SK-N-SH treated with all-trans-retinoic acid at 6 μM for 48 hours (cell line): ENCODE measurements at regions not wholly inside any gene's neighbourhood (a gene's known extent, or its start where the extent isn't known, plus 50 kb on each side); places are given as distances from the start of the nearest gene placed in this dataset.

ENCODE experiments used
- ARNTL ChIP-seq: fragments of 450-650 bp; formaldehyde crosslinking; IDR thresholded peaks from 2 replicates; pipeline ENCODE4 v1.5.0; 2020; ENCODE audit warnings: low read depth, mild to moderate bottlenecking, moderate library complexity, borderline replicate concordance
- GLIS3 ChIP-seq: fragments of 250-450 bp; sonication (Bioruptor Pico); IDR thresholded peaks from 2 replicates; pipeline ENCODE4 v1.5.0; 2020; ENCODE audit warnings: mild to moderate bottlenecking, moderate library complexity
- RARB ChIP-seq: fragments of 250-450 bp; sonication (Bioruptor Pico); IDR thresholded peaks from 2 replicates; pipeline ENCODE4 v1.8.0; 2021; ENCODE audit warnings: mild to moderate bottlenecking, moderate library complexity
- SNAI2 ChIP-seq: fragments of 250-450 bp; sonication (Bioruptor Pico); IDR thresholded peaks from 2 replicates; pipeline ENCODE4 v1.5.0; 2020; ENCODE audit warnings: mild to moderate bottlenecking, moderate library complexity
- TCF4 ChIP-seq: fragments of 250-450 bp; sonication (Bioruptor Pico); IDR thresholded peaks from 2 replicates; pipeline ENCODE4 v1.8.0; 2021; ENCODE audit warnings: mild to moderate bottlenecking, moderate library complexity, borderline replicate concordance
- TF ChIP-seq, protein P1 (sequence below): fragments of 250-450 bp; sonication (Bioruptor Pico); IDR thresholded peaks from 2 replicates; pipeline ENCODE4 v1.5.1; 2020; ENCODE audit warnings: low read depth, mild to moderate bottlenecking, moderate library complexity
- TF ChIP-seq, protein P2 (sequence below): fragments of 250-450 bp; sonication (Bioruptor Pico); IDR thresholded peaks from 2 replicates; pipeline ENCODE4 v1.8.0; 2020; ENCODE audit warnings: mild to moderate bottlenecking, moderate library complexity, borderline replicate concordance
- TF ChIP-seq, protein P3 (sequence below): fragments of 250-450 bp; sonication (Bioruptor Pico); IDR thresholded peaks from 2 replicates; pipeline ENCODE4 v1.5.0; 2020; ENCODE audit warnings: mild to moderate bottlenecking, moderate library complexity

DNA sequence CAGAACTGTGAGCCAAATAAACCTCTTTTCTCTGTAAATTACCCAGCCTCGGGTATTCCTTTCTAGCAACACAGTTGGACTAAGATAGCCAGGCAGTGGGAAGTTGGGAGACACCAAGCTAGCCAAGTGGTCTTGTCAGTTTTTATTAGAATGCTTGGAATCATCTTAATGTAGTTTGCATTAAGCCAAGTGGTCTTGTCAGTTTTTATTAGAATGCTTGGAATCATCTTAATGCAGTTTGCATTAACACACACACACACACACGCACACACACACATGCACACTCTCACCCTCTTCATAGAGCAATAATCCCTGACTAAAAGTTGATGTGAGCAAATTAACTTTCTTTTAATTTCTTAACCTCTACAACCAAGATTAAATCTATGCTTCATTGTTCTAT is 151.5 kb downstream of the VAPA start:
- TF ChIP-seq, protein P1, sequence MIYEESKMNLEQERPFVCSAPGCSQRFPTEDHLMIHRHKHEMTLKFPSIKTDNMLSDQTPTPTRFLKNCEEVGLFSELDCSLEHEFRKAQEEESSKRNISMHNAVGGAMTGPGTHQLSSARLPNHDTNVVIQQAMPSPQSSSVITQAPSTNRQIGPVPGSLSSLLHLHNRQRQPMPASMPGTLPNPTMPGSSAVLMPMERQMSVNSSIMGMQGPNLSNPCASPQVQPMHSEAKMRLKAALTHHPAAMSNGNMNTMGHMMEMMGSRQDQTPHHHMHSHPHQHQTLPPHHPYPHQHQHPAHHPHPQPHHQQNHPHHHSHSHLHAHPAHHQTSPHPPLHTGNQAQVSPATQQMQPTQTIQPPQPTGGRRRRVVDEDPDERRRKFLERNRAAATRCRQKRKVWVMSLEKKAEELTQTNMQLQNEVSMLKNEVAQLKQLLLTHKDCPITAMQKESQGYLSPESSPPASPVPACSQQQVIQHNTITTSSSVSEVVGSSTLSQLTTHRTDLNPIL (CRISPR knock-in tag) = no peak
- TF ChIP-seq GLIS3 (no peak), ARNTL (no peak), TCF4 (CRISPR knock-in tag) (no peak), RARB (CRISPR knock-in tag) (no peak), SNAI2 (CRISPR knock-in tag) (no peak)
- TF ChIP-seq, protein P2, sequence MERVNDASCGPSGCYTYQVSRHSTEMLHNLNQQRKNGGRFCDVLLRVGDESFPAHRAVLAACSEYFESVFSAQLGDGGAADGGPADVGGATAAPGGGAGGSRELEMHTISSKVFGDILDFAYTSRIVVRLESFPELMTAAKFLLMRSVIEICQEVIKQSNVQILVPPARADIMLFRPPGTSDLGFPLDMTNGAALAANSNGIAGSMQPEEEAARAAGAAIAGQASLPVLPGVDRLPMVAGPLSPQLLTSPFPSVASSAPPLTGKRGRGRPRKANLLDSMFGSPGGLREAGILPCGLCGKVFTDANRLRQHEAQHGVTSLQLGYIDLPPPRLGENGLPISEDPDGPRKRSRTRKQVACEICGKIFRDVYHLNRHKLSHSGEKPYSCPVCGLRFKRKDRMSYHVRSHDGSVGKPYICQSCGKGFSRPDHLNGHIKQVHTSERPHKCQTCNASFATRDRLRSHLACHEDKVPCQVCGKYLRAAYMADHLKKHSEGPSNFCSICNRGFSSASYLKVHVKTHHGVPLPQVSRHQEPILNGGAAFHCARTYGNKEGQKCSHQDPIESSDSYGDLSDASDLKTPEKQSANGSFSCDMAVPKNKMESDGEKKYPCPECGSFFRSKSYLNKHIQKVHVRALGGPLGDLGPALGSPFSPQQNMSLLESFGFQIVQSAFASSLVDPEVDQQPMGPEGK (CRISPR knock-in tag) = no peak
- TF ChIP-seq, protein P3, sequence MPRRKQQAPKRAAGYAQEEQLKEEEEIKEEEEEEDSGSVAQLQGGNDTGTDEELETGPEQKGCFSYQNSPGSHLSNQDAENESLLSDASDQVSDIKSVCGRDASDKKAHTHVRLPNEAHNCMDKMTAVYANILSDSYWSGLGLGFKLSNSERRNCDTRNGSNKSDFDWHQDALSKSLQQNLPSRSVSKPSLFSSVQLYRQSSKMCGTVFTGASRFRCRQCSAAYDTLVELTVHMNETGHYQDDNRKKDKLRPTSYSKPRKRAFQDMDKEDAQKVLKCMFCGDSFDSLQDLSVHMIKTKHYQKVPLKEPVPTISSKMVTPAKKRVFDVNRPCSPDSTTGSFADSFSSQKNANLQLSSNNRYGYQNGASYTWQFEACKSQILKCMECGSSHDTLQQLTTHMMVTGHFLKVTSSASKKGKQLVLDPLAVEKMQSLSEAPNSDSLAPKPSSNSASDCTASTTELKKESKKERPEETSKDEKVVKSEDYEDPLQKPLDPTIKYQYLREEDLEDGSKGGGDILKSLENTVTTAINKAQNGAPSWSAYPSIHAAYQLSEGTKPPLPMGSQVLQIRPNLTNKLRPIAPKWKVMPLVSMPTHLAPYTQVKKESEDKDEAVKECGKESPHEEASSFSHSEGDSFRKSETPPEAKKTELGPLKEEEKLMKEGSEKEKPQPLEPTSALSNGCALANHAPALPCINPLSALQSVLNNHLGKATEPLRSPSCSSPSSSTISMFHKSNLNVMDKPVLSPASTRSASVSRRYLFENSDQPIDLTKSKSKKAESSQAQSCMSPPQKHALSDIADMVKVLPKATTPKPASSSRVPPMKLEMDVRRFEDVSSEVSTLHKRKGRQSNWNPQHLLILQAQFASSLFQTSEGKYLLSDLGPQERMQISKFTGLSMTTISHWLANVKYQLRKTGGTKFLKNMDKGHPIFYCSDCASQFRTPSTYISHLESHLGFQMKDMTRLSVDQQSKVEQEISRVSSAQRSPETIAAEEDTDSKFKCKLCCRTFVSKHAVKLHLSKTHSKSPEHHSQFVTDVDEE = no peak
